ENCODE measurements at regions not wholly inside any gene's neighbourhood (a gene's known extent, or its start where the extent isn't known, plus 50 kb on each side); places are given as distances from the start of the nearest gene placed in this dataset.

- TF ChIP-seq CTCF (IDR thresholded peaks at IDR 0.05) (no peak), EZH2 (IDR thresholded peaks at IDR 0.05; ENCODE audit: borderline replicate concordance, insufficient read depth, low read depth, low read length, poor library complexity, severe bottlenecking) (no peak)
These were observed 163.2 kb upstream of the CSF3R start for GRCh38 chr1:36645867-36646266.

All from B cell (primary cell).